ENCODE measurements at regions not wholly inside any gene's neighbourhood (a gene's known extent, or its start where the extent isn't known, plus 50 kb on each side); places are given as distances from the start of the nearest gene placed in this dataset.
A peak's percentile ranks its signal among the peaks of the same experiment; 100 is the strongest.

DNA sequence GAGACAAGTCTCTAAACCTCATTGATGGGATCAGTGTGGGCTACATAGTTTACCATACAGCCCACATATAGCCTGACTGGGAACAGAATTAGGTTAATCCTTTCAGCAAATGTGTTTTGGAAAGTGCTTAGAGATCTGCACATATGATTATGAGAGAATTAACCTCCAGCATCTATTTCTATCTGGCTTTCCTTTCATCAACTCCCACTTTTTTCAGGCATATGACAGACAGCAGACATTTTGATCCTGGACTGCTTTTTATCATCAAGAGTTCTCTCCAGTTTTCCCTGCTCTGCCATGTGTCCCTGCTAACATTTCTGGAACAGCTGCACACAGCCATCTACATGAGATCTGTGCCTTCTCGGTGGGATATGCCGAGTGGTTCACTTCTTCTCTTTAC, 139.5 kb upstream of the LRP1B start:
- TF ChIP-seq, protein P1, sequence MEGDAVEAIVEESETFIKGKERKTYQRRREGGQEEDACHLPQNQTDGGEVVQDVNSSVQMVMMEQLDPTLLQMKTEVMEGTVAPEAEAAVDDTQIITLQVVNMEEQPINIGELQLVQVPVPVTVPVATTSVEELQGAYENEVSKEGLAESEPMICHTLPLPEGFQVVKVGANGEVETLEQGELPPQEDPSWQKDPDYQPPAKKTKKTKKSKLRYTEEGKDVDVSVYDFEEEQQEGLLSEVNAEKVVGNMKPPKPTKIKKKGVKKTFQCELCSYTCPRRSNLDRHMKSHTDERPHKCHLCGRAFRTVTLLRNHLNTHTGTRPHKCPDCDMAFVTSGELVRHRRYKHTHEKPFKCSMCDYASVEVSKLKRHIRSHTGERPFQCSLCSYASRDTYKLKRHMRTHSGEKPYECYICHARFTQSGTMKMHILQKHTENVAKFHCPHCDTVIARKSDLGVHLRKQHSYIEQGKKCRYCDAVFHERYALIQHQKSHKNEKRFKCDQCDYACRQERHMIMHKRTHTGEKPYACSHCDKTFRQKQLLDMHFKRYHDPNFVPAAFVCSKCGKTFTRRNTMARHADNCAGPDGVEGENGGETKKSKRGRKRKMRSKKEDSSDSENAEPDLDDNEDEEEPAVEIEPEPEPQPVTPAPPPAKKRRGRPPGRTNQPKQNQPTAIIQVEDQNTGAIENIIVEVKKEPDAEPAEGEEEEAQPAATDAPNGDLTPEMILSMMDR (IDR thresholded peaks at IDR 0.05; ENCODE audit: insufficient read depth, low read length, severe bottlenecking): no peak
- no peaks in the 10 kb centered on the region for H3K36me3 ChIP-seq (ENCODE audit: control insufficient read depth, insufficient read depth, low read length)
- FAIRE-seq (no peak), DNase-seq (ENCODE audit: low read depth) (no peak)
- no peak overlapping the region for H3K4me3 ChIP-seq (ENCODE audit: low read depth, low read length)
- H3K27me3 ChIP-seq (ENCODE audit: control insufficient read depth, insufficient read depth, low read length): no peaks in the 10 kb centered on the region

DNA sequence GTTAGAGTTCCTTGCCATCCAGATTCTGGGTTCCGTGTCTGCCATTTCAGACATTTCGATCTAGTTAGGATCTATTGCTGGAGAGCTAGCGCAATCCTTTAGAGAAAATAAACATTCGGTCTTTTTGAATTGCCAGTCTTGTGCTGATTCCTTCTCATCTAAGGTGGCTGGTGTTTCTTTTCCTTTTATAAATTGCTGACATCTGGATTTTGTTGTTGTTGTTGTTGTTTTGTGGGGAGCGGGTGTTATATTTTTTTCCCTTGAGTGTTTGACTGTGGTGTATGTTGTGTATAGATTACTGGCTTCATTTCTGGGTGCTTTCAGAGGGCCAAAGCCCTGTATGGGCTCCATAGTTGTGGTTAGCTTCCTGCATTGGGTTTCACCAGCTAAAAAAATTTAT, 128.5 kb upstream of the LRP1B start:
- Histone ChIP-seq H3K36me3 (ENCODE audit: control insufficient read depth, insufficient read depth, low read length) (no peaks in the 10 kb centered on the region), H3K27me3 (ENCODE audit: control insufficient read depth, insufficient read depth, low read length) (no peaks in the 10 kb centered on the region), H3K4me3 (ENCODE audit: low read depth, low read length) (no peak overlapping the region)
- FAIRE-seq (no peak), DNase-seq (ENCODE audit: low read depth) (no peak)
- TF ChIP-seq, protein P1 (IDR thresholded peaks at IDR 0.05; ENCODE audit: insufficient read depth, low read length, severe bottlenecking): no peak

DNA sequence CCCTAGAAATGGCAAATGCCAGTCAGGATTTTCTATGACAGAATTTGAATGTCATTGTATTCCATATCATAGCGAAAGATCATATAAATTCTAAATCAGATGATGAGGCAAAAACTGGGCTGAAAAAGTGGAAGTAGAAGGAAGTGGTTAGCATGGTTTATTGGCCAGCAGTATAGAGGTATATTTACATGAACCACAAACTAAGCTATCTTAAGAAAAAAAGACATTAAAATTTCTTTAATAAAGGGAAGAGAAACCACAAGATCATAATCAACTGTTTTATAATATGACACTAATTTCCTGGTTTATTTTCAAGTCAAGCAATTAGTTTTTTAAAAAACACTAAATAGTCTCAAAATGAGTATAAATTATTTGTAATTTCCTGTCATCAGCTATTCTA, 123.2 kb upstream of the LRP1B start:
- H3K4me3 ChIP-seq (ENCODE audit: low read depth, low read length): no peak overlapping the region
- DNase-seq (ENCODE audit: low read depth) (no peak), FAIRE-seq (no peak)
- no peaks in the 10 kb centered on the region for H3K27me3 ChIP-seq (ENCODE audit: control insufficient read depth, insufficient read depth, low read length)
- no peaks in the 10 kb centered on the region for H3K36me3 ChIP-seq (ENCODE audit: control insufficient read depth, insufficient read depth, low read length)
- TF ChIP-seq, protein P1 (IDR thresholded peaks at IDR 0.05; ENCODE audit: insufficient read depth, low read length, severe bottlenecking): no peak

DNA sequence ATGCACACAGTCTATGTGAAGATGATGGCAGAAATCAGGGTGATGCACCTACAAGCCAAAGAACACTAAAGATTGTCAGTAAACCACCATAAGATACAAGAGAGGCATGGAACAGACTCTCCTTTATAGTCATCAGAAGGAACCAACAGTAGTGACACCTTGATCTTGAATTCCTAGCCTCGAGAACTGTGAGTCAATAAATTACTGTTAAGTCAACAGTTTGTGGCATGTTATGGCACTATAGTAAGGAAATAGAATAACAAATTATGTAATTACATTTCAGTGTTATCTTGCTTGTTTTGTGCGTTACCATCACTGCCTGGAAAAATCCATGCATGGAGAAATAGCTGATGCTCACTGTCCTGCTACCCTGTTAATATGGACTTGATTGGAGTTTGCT, 110.2 kb upstream of the LRP1B start:
- no peaks in the 10 kb centered on the region for H3K27me3 ChIP-seq (ENCODE audit: control insufficient read depth, insufficient read depth, low read length)
- H3K4me3 ChIP-seq (ENCODE audit: low read depth, low read length): no peak overlapping the region
- TF ChIP-seq, protein P1 (IDR thresholded peaks at IDR 0.05; ENCODE audit: insufficient read depth, low read length, severe bottlenecking): no peak
- no peak for FAIRE-seq
- H3K36me3 ChIP-seq (ENCODE audit: control insufficient read depth, insufficient read depth, low read length): no peaks in the 10 kb centered on the region
- peak; percentile 57 for DNase-seq (ENCODE audit: low read depth)

DNA sequence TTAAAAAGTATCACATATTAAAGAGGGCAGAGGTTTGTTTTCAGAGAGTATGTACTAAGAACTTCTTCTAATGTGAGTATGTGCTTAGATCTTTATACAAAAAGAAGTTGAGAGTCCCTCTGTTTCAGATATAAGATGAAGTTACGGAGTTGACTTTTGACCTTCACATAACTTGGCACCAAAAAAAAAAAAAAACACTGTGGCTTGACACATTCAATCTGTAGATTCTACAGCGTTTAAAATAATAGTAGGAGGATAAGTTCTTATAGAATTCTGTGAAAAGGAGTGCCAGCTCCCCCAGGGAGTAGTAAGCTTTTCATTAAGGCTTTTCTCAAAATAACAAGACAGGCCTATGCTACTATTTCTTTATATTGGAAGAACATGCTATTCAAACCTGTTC, 105.4 kb upstream of the LRP1B start:
- no peak for FAIRE-seq
- no peaks in the 10 kb centered on the region for H3K36me3 ChIP-seq (ENCODE audit: control insufficient read depth, insufficient read depth, low read length)
- H3K27me3 ChIP-seq (ENCODE audit: control insufficient read depth, insufficient read depth, low read length): no peaks in the 10 kb centered on the region
- TF ChIP-seq, protein P1 (IDR thresholded peaks at IDR 0.05; ENCODE audit: insufficient read depth, low read length, severe bottlenecking): no peak
- H3K4me3 ChIP-seq (ENCODE audit: low read depth, low read length): no peak overlapping the region
- DNase-seq (ENCODE audit: low read depth): no peak

DNA sequence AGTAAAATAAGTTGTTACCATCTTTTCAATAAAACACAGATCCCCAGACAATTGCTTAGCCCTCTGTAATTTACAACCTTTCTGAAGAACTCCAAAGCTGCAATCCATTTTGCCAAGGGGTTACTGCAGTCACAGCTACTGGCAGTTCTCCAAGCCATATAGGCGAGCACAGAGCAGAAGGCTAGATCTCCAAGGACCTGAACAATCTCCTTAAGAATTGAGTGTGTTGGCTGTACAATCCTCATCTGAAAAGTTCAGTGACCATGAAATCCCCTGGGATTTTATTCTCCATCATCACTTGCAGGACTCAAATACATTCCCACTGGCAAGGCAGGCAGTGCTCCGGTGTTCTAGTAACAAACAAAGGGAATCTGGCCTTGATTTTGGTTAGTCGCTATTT, 103.9 kb upstream of the LRP1B start:
- DNase-seq (ENCODE audit: low read depth): no peak
- no peaks in the 10 kb centered on the region for H3K27me3 ChIP-seq (ENCODE audit: control insufficient read depth, insufficient read depth, low read length)

More for the DNA sequence above, 103.9 kb upstream of the LRP1B start:
- Histone ChIP-seq H3K36me3 (ENCODE audit: control insufficient read depth, insufficient read depth, low read length) (no peaks in the 10 kb centered on the region), H3K4me3 (ENCODE audit: low read depth, low read length) (no peak overlapping the region)
- TF ChIP-seq, protein P1 (IDR thresholded peaks at IDR 0.05; ENCODE audit: insufficient read depth, low read length, severe bottlenecking): no peak
- FAIRE-seq: no peak

Measured in bronchial epithelial cell (primary cell).